H1 (cell line): ENCODE measurements at regions not wholly inside any gene's neighbourhood (a gene's known extent, or its start where the extent isn't known, plus 50 kb on each side); places are given as distances from the start of the nearest gene placed in this dataset.

Experiments used
- CTCF ChIA-PET: fragments of 300-600 bp; sonication (Branson Sonifier 250); formaldehyde crosslinking; loops from one replicate; lab custom pipeline; 2021; ENCODE audit not compliant: partially characterized antibody; lab: Charles Lee
- POLR2A ChIA-PET: fragments of 300-600 bp; sonication (Branson Sonifier 250); formaldehyde crosslinking; loops from one replicate; lab custom pipeline; 2021; ENCODE audit warnings: inconsistent platforms; ENCODE audit not compliant: partially characterized antibody; lab: Charles Lee
- DNase-seq, 2 experiments: peaks; one replicate each; pipeline versions ENCODE4 v3.0.0 to v3.0.0-alpha.2; 2010 to 2022; ENCODE audit warnings: low spot score in 2 of 2, low read depth in 1 of 2, mixed read lengths in 1 of 2
- FAIRE-seq: peaks from 2 replicates; lab custom pipeline; 2011; peaks lifted over from hg19 to GRCh38; lab: Jason Lieb, UNC
- H2AFZ ChIP-seq: 2 replicates; pipeline ENCODE4 v1.8.1; 2012; ENCODE audit warnings: low read length, inconsistent platforms
- H2AK5ac ChIP-seq: 2 replicates; pipeline ENCODE4 v1.6.1; 2013; ENCODE audit warnings: low read depth, low read length
- H2BK120ac ChIP-seq: replicated peaks from 2 replicates; pipeline ENCODE3; 2013; ENCODE audit warnings: low read depth, low read length, inconsistent platforms
- H2BK12ac ChIP-seq: 2 replicates; pipeline ENCODE4 v1.6.1; 2013; ENCODE audit warnings: low read depth, low read length
- H2BK15ac ChIP-seq: 2 replicates; pipeline ENCODE4 v1.6.1; 2013; ENCODE audit warnings: low read length
- H2BK20ac ChIP-seq: 2 replicates; pipeline ENCODE4 v1.6.1; 2013; ENCODE audit warnings: low read length
- H2BK5ac ChIP-seq: 2 replicates; pipeline ENCODE4 v1.6.1; 2013; ENCODE audit warnings: low read depth, low read length
- H3K14ac ChIP-seq: 2 replicates; pipeline ENCODE4 v1.6.1; 2013; ENCODE audit warnings: inconsistent platforms; ENCODE audit not compliant: insufficient read length
- H3K18ac ChIP-seq: 2 replicates; pipeline ENCODE4 v1.6.1; 2013; ENCODE audit warnings: low read length; ENCODE audit errors: extremely low read depth
- H3K23ac ChIP-seq: 2 replicates; pipeline ENCODE4 v1.6.1; 2013; ENCODE audit warnings: inconsistent platforms; ENCODE audit not compliant: insufficient read length
- H3K23me2 ChIP-seq: 2 replicates; pipeline ENCODE4 v1.6.1; 2013; ENCODE audit warnings: low read depth, low read length
- H3K27ac ChIP-seq: 2 replicates; pipeline ENCODE4 v1.6.1; 2011; ENCODE audit warnings: low read depth, low read length, inconsistent platforms
- H3K27me3 ChIP-seq, 4 experiments: replicated peaks in 1 of 4; 1 replicate in 1 of 4; 2 replicates in 3 of 4; pipeline versions ENCODE4 v1.6.1 to v1.8.1; 2011 to 2013; ENCODE audit warnings: low read length in 3 of 4, mild to moderate bottlenecking in 3 of 4, inconsistent platforms in 2 of 4, mixed read lengths in 2 of 4, moderate library complexity in 1 of 4; ENCODE audit not compliant: control insufficient read depth in 3 of 4, insufficient read depth in 3 of 4; ENCODE audit errors: extremely low read depth in 1 of 4
- H3K36me3 ChIP-seq, 4 experiments: 2 replicates each; pipeline versions ENCODE4 v1.6.1 to v1.8.1; 2011 to 2013; ENCODE audit warnings: mild to moderate bottlenecking in 4 of 4, low read length in 3 of 4, moderate library complexity in 2 of 4, control low read depth in 1 of 4, inconsistent platforms in 1 of 4; ENCODE audit not compliant: insufficient read depth in 4 of 4, control insufficient read depth in 2 of 4
- H3K4ac ChIP-seq: replicated peaks from 2 replicates; pipeline ENCODE3; 2013; ENCODE audit warnings: low read length, low read depth, mixed read lengths, inconsistent platforms; ENCODE audit not compliant: insufficient read length
- H3K4me1 ChIP-seq, 4 experiments: replicated peaks in 1 of 4; 1 replicate in 1 of 4; 2 replicates in 3 of 4; pipeline versions ENCODE4 v1.6.1 to v1.8.1; 2011 to 2013; ENCODE audit warnings: low read length in 3 of 4, inconsistent platforms in 2 of 4, mixed read lengths in 1 of 4; ENCODE audit not compliant: insufficient read depth in 4 of 4, control insufficient read depth in 3 of 4
- H3K4me2 ChIP-seq, 2 experiments: 2 replicates each; pipeline versions ENCODE4 v1.6.1 to v1.8.1; 2011 to 2013; ENCODE audit warnings: low read depth in 2 of 2, low read length in 2 of 2, control low read depth in 1 of 2, inconsistent platforms in 1 of 2, mild to moderate bottlenecking in 1 of 2; ENCODE audit not compliant: insufficient read depth in 1 of 2
- H3K4me3 ChIP-seq, 4 experiments: fragments of 200-600, 300-600 bp in 1 of 4; sonication (generic), shearing (Covaris generic), sonication (Bioruptor Twin) in 1 of 4; 2 replicates each; pipeline versions ENCODE4 v1.5.1 to v1.8.1; 2011 to 2016; ENCODE audit warnings: low read length in 4 of 4, low read depth in 3 of 4, control low read depth in 2 of 4, inconsistent platforms in 2 of 4, mild to moderate bottlenecking in 2 of 4, mixed read lengths in 1 of 4, moderate library complexity in 1 of 4; ENCODE audit not compliant: insufficient read depth in 2 of 4; ENCODE audit errors: extremely low read depth in 1 of 4
- H3K56ac ChIP-seq: replicated peaks from 2 replicates; pipeline ENCODE3; 2013; ENCODE audit warnings: low read depth, mild to moderate bottlenecking, mixed read lengths, low read length, inconsistent platforms; ENCODE audit not compliant: insufficient read length
- H3K79me1 ChIP-seq: 2 replicates; pipeline ENCODE4 v1.6.1; 2013; ENCODE audit warnings: low read depth, low read length, control low read depth
- H3K79me2 ChIP-seq, 2 experiments: 2 replicates each; pipeline versions ENCODE4 v1.6.1 to v1.8.1; 2012 to 2013; ENCODE audit warnings: low read length in 2 of 2, mild to moderate bottlenecking in 2 of 2, inconsistent platforms in 1 of 2; ENCODE audit not compliant: insufficient read depth in 2 of 2, control insufficient read depth in 1 of 2
- H3K9ac ChIP-seq, 4 experiments: replicated peaks in 1 of 4; 1 replicate in 1 of 4; 2 replicates in 3 of 4; pipeline versions ENCODE4 v1.6.1 to v1.8.1; 2011 to 2013; ENCODE audit warnings: low read depth in 3 of 4, low read length in 3 of 4, control low read depth in 2 of 4, mild to moderate bottlenecking in 2 of 4, moderate library complexity in 2 of 4, inconsistent platforms in 1 of 4; ENCODE audit errors: extremely low read depth in 1 of 4
- H3K9me3 ChIP-seq, 2 experiments: 2 replicates each; pipeline versions ENCODE4 v1.6.1 to v1.8.1; 2012 to 2013; ENCODE audit warnings: mild to moderate bottlenecking in 2 of 2, moderate library complexity in 2 of 2, control low read depth in 1 of 2, inconsistent platforms in 1 of 2, low read depth in 1 of 2, low read length in 1 of 2, mixed read lengths in 1 of 2; ENCODE audit not compliant: insufficient read depth in 2 of 2
- H4K20me1 ChIP-seq, 2 experiments: replicated peaks in 1 of 2; 2 replicates each; pipeline versions ENCODE3 to v1.8.1; 2011 to 2013; ENCODE audit warnings: inconsistent platforms in 2 of 2, low read length in 2 of 2, mild to moderate bottlenecking in 1 of 2; ENCODE audit not compliant: insufficient read depth in 2 of 2, control insufficient read depth in 1 of 2
- H4K5ac ChIP-seq: 2 replicates; pipeline ENCODE4 v1.6.1; 2013; ENCODE audit warnings: low read length, low read depth, mixed read lengths, inconsistent platforms; ENCODE audit not compliant: insufficient read length
- H4K8ac ChIP-seq: 2 replicates; pipeline ENCODE4 v1.8.0; 2013; ENCODE audit warnings: mild to moderate bottlenecking, moderate library complexity, low read length, inconsistent platforms; ENCODE audit not compliant: insufficient read depth; ENCODE audit errors: extremely low read depth
- H4K91ac ChIP-seq: replicated peaks from 2 replicates; pipeline ENCODE3; 2013; ENCODE audit warnings: low read length, mixed read lengths, inconsistent platforms; ENCODE audit not compliant: insufficient read length
- BCL11A ChIP-seq, 2 experiments: IDR thresholded peaks; one replicate each; pipeline ENCODE4 v1.6.1; 2011; ENCODE audit warnings: low read depth in 2 of 2, low read length in 2 of 2, mild to moderate bottlenecking in 2 of 2
- NRF1 ChIP-seq: IDR thresholded peaks from 2 replicates; pipeline ENCODE4 v1.6.1; 2011; ENCODE audit warnings: mild to moderate bottlenecking, low read depth, low read length, improper control_type of control experiment
- RAD21 ChIP-seq, 2 experiments: IDR thresholded peaks in 1 of 2; conservative IDR thresholded peaks in 1 of 2; 2 replicates each; pipeline ENCODE4 v1.6.1; 2011; ENCODE audit warnings: low read depth in 2 of 2, low read length in 2 of 2, improper control_type of control experiment in 1 of 2, inconsistent platforms in 1 of 2, mild to moderate bottlenecking in 1 of 2, moderate library complexity in 1 of 2
- RNF2 ChIP-seq: fragments of 200-900, 300-1000 bp; sonication (generic); IDR thresholded peaks from 2 replicates; pipeline ENCODE4 v1.7.1; 2016; ENCODE audit warnings: borderline replicate concordance, low read depth, mild to moderate bottlenecking, antibody characterized with exemption, low read length; ENCODE audit not compliant: poor library complexity, severe bottlenecking; ENCODE audit errors: missing control alignments
- WGBS, 2 experiments: shearing (Covaris generic) in 1 of 2; methylation state at CpG; one replicate each; pipeline versions ENCODE4 v1.1.6 to v1.1.7; 2013 to 2015; ENCODE audit warnings: low lambda C conversion rate in 2 of 2, mixed read lengths in 2 of 2, inconsistent platforms in 1 of 2, low coverage in 1 of 2, missing lambda C conversion rate in 1 of 2; ENCODE audit not compliant: insufficient replicate concordance in 2 of 2, insufficient coverage in 1 of 2, insufficient read length in 1 of 2; ENCODE audit errors: extremely low coverage in 1 of 2, missing lambda C conversion rate in 1 of 2; 5-methylcytosine and 5-hydroxymethylcytosine counted together

DNA sequence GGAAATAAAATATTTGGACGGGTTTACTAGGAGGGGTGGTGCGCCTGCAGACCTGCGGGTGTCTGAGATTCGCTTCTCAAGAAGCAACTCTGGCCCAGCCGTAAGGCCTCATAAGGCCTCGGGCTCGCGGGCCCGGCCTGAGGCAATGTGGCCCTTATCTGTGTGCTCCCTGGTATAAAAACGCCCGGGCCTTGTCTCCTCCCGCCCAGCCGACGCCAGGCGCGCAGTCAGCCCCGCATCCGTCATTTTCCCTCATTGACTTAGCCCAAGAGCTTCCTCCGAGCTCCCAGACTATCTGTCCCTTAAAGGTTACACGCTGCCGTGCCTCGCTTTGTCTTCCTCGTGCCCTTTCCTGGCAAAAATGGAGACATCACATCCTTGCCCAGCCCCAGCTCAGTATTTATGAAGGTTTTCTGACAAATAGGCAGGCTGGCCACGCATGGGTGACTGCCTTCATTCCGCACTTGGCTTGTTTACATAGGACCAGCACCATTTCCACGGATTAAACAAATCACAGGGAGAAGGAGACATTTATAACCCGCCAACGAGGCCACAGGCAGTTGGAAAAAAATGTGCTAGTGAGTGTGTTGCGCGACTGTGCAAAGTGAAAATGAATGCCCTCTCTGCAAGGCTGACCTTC, 74.5 kb upstream of the TBCA start:
- H3K4ac ChIP-seq: no peak overlapping the region
- peaks cover 63 to 98% (median 87%) of the 10 kb centered on the region in 4 experiments for H3K27me3 ChIP-seq
- WGBS, 2 experiments: 8% methylated on average over 30 of the region's 30 CpGs; no CpG with 5 or more reads in 1 of the 2 experiments
- H3K14ac ChIP-seq: no peak overlapping the region
- peak overlapping the region in 1 of 4 experiments; percentile 61; a peak in 2 of 8 replicates for H3K4me3 ChIP-seq
- DNase-seq: no peak
- CTCF ChIA-PET: interaction anchor here (0.9 to 1.5 kb wide), 4 partner anchors 135 to 290 kb away, joined by 3 to 4 read pairs (median 3); no protein-coding TSS in a partner anchor
- H2AFZ ChIP-seq: no peak overlapping the region
- no peak overlapping the region for H3K18ac ChIP-seq
- no peak overlapping the region for H2BK5ac ChIP-seq
- no peak overlapping the region for H2BK20ac ChIP-seq
- no peak overlapping the region for H2AK5ac ChIP-seq
- no peak overlapping the region for H3K56ac ChIP-seq
- H3K9ac ChIP-seq: no peak overlapping the region
- no peak overlapping the region for H2BK120ac ChIP-seq
- peak overlapping the region; percentile 67 to 79; a peak in 3 of 4 replicates for H3K4me2 ChIP-seq
- no peak overlapping the region for H4K5ac ChIP-seq
- H3K23me2 ChIP-seq: peaks cover 7% of the 10 kb centered on the region; the same call in 1 of the 2 replicates
- H3K27ac ChIP-seq: no peak overlapping the region
- peaks cover 11 to 28% (median 16%) of the 10 kb centered on the region in 4 experiments for H3K4me1 ChIP-seq
- no peak for FAIRE-seq
- H2BK12ac ChIP-seq: peak overlapping the region; percentile 69; the same call in 1 of the 2 replicates
- H3K79me1 ChIP-seq: no peaks in the 10 kb centered on the region
- H3K36me3 ChIP-seq: peaks cover 0 to 6% (median 0%) of the 10 kb centered on the region in 4 experiments; a peak in 1 of 8 replicates
- no peak overlapping the region for H4K91ac ChIP-seq
- peaks cover 24 to 29% of the 10 kb centered on the region in 2 experiments for H4K20me1 ChIP-seq
- POLR2A ChIA-PET: interaction anchor here (0.9 to 1.5 kb wide), 3 partner anchors 122 to 220 kb away, joined by 3 read pairs; no protein-coding TSS in a partner anchor
- no peak overlapping the region for H2BK15ac ChIP-seq
- H3K9me3 ChIP-seq: no peaks in the 10 kb centered on the region
- no peak for TF ChIP-seq NRF1
- no peak for TF ChIP-seq BCL11A (IDR thresholded peaks at IDR 0.05; ENCODE audit: low read depth in 2 of 2, low read length in 2 of 2)
- peak; percentile 90 for TF ChIP-seq RNF2
- no peak for TF ChIP-seq RAD21 (IDR thresholded peaks at IDR 0.05 in 1 of 2, conservative IDR thresholded peaks at IDR 0.05 in 1 of 2; ENCODE audit: low read depth in 2 of 2, low read length in 2 of 2)
- no peaks in the 10 kb centered on the region for H3K79me2 ChIP-seq
- H4K8ac ChIP-seq: no peak overlapping the region
- no peak overlapping the region for H3K23ac ChIP-seq
